ENCODE measurements at regions not wholly inside any gene's neighbourhood (a gene's known extent, or its start where the extent isn't known, plus 50 kb on each side); places are given as distances from the start of the nearest gene placed in this dataset.

DNA sequence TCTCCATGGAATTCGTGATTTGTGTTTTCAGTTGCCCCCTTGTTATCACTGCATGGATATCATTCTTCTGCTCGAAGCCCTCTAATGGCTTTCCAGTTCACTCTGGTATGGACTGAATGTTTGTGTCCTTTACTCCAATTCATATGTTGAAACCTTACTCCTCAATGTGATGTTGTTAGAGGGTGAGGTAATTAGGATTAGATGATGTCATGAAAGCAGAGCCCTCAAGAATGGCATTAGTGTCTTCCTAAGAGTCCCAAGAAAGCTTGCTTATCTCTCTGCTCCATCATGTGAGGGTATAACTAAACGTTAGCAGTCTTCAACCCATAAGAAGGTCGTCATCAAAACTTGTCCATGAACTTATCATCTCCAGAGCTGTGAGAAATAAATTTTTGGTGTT lies 1626.3 kb upstream of the MIR17HG start:
- TF ChIP-seq, protein P1, sequence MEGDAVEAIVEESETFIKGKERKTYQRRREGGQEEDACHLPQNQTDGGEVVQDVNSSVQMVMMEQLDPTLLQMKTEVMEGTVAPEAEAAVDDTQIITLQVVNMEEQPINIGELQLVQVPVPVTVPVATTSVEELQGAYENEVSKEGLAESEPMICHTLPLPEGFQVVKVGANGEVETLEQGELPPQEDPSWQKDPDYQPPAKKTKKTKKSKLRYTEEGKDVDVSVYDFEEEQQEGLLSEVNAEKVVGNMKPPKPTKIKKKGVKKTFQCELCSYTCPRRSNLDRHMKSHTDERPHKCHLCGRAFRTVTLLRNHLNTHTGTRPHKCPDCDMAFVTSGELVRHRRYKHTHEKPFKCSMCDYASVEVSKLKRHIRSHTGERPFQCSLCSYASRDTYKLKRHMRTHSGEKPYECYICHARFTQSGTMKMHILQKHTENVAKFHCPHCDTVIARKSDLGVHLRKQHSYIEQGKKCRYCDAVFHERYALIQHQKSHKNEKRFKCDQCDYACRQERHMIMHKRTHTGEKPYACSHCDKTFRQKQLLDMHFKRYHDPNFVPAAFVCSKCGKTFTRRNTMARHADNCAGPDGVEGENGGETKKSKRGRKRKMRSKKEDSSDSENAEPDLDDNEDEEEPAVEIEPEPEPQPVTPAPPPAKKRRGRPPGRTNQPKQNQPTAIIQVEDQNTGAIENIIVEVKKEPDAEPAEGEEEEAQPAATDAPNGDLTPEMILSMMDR (IDR thresholded peaks at IDR 0.05; ENCODE audit: low read depth, low read length, missing input control): no peak
- TF ChIP-seq JUND (IDR thresholded peaks at IDR 0.05) (no peak), TAF1 (conservative IDR thresholded peaks at IDR 0.05) (no peak), YY1 (IDR thresholded peaks at IDR 0.05) (no peak), RXRA (IDR thresholded peaks at IDR 0.05) (no peak), GABPA (IDR thresholded peaks at IDR 0.05 in 1 of 2, conservative IDR thresholded peaks at IDR 0.05 in 1 of 2) (no peak), HNF4A (conservative IDR thresholded peaks at IDR 0.05) (no peak), RAD21 (IDR thresholded peaks at IDR 0.05) (no peak)
- TF ChIP-seq, protein P2, sequence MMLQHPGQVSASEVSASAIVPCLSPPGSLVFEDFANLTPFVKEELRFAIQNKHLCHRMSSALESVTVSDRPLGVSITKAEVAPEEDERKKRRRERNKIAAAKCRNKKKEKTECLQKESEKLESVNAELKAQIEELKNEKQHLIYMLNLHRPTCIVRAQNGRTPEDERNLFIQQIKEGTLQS (IDR thresholded peaks at IDR 0.05): no peak
- TF ChIP-seq, protein P3, sequence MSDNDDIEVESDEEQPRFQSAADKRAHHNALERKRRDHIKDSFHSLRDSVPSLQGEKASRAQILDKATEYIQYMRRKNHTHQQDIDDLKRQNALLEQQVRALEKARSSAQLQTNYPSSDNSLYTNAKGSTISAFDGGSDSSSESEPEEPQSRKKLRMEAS (IDR thresholded peaks at IDR 0.05): no peak
- TF ChIP-seq, protein P4, sequence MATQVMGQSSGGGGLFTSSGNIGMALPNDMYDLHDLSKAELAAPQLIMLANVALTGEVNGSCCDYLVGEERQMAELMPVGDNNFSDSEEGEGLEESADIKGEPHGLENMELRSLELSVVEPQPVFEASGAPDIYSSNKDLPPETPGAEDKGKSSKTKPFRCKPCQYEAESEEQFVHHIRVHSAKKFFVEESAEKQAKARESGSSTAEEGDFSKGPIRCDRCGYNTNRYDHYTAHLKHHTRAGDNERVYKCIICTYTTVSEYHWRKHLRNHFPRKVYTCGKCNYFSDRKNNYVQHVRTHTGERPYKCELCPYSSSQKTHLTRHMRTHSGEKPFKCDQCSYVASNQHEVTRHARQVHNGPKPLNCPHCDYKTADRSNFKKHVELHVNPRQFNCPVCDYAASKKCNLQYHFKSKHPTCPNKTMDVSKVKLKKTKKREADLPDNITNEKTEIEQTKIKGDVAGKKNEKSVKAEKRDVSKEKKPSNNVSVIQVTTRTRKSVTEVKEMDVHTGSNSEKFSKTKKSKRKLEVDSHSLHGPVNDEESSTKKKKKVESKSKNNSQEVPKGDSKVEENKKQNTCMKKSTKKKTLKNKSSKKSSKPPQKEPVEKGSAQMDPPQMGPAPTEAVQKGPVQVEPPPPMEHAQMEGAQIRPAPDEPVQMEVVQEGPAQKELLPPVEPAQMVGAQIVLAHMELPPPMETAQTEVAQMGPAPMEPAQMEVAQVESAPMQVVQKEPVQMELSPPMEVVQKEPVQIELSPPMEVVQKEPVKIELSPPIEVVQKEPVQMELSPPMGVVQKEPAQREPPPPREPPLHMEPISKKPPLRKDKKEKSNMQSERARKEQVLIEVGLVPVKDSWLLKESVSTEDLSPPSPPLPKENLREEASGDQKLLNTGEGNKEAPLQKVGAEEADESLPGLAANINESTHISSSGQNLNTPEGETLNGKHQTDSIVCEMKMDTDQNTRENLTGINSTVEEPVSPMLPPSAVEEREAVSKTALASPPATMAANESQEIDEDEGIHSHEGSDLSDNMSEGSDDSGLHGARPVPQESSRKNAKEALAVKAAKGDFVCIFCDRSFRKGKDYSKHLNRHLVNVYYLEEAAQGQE (IDR thresholded peaks at IDR 0.05): no peak
- TF ChIP-seq, protein P5, sequence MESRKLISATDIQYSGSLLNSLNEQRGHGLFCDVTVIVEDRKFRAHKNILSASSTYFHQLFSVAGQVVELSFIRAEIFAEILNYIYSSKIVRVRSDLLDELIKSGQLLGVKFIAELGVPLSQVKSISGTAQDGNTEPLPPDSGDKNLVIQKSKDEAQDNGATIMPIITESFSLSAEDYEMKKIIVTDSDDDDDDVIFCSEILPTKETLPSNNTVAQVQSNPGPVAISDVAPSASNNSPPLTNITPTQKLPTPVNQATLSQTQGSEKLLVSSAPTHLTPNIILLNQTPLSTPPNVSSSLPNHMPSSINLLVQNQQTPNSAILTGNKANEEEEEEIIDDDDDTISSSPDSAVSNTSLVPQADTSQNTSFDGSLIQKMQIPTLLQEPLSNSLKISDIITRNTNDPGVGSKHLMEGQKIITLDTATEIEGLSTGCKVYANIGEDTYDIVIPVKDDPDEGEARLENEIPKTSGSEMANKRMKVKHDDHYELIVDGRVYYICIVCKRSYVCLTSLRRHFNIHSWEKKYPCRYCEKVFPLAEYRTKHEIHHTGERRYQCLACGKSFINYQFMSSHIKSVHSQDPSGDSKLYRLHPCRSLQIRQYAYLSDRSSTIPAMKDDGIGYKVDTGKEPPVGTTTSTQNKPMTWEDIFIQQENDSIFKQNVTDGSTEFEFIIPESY (IDR thresholded peaks at IDR 0.05): no peak

Measured in liver (tissue), 3 donors.